GM18499 (cell line): ENCODE measurements at regions not wholly inside any gene's neighbourhood (a gene's known extent, or its start where the extent isn't known, plus 50 kb on each side); places are given as distances from the start of the nearest gene placed in this dataset.
A peak's percentile ranks its signal among the peaks of the same experiment; 100 is the strongest.

Experiments used
- ATAC-seq: cut with Tn5 transposase; IDR thresholded peaks from one replicate; pipeline ENCODE4 v1.9.1; 2021; ENCODE audit warnings: moderate number of reproducible peaks; ENCODE audit not compliant: insufficient read depth, unreplicated experiment

- no peak for ATAC-seq
Observed at GRCh38 chr18:67243799-67244587, 272.5 kb downstream of the DSEL start.

DNA sequence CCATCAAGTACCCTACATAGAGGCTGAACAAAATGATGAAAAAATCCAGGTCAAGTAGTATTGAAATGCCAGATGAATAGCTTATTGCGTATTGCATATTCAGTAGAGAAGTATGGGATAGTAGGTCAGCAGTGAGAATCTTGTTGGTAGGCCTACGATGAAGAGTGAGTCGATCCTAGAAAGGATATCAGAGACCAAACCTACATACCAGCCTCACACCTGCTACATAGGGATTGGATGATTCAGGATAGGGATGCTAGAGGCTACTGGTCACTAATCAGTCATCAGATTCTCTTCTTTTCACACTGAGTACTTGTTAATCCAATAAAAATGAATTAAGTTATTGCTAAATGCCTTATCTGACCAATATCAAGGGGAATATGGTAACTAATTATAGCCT, 274.5 kb downstream of the DSEL start:
- ATAC-seq, result no peak

DNA sequence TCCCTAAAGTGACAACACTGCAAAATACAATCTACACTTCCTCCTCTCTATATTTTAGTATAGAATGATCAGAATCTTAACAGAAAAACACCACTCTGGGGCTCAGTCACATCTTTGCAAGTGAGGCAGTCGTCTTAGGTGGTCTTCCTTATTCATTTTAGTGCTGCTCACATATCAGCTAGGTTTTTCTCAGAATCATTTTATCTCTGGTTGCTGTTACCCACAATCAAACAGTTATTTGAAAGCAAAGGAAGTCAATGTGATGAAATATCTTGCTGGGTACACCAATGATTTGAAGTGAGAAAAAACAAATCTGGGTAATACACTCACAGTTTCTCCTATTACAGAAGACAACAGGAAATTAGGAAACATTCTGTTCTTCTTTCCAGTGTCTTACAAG, 275.2 kb downstream of the DSEL start:
- no peak for ATAC-seq

DNA sequence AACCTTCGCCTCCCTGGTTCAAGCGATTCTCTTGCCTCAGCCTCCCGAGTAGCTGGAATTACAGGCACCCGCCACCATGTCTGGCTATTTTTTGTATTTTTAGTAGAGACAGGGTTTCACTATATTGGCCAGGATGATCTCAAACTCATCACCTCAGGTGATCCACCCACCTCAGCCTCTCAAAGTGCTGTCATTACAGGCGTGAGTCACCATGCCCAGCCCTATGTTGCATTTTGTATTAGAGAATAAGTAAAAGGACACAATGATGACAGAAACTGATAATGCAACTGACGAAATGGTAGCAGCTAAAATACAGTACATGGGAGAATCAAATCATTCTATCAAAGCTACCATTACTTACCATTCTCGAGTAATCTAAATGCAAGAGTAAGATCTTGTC, 276.7 kb downstream of the DSEL start:
- no peak for ATAC-seq

DNA sequence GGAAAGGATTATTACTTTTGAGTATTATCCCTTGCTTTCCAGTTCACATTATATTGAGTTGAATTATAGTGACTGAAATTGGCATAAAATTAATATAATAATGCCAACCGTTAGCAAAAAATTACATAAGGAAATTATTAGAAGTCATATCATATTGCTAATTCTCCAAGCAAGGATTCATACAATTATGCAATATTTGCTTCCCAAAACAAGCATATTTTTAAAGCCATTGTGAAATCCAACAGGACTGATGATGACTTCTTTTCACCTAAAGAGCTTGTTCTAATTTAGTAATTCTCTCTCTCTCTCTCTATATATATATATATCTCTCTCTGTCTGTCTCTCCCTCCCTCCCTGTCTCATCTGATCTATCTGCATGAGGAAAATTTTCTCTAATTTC, 283.5 kb downstream of the DSEL start:
- no peak for ATAC-seq

- no peak for ATAC-seq
Observed at GRCh38 chr18:67232406-67232805, 284.1 kb downstream of the DSEL start.

DNA sequence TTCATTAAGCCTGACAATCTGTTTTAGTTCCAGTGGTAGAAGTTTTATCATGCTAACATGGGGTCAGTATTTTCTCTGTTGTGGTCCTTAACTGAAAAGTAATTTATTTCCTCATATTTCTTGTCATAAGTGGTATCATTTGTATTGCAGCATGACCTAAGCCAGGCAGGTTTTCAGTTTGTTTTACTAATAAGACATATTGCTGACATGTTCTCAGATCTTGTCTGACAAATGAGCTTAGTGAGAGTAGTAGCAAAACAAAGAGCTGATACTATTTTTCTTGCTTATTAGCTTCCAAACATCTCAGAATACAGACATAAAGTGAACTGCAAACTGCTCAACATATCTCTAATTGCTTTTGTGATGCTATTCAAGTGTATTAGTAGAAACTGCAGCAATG, 293.6 kb downstream of the DSEL start:
- no peak for ATAC-seq

- ATAC-seq, result no peak
Observed at GRCh38 chr18:67219821-67220220, 296.7 kb downstream of the DSEL start.

- ATAC-seq, result no peak
Observed at GRCh38 chr18:67218556-67218955, 298.0 kb downstream of the DSEL start.

DNA sequence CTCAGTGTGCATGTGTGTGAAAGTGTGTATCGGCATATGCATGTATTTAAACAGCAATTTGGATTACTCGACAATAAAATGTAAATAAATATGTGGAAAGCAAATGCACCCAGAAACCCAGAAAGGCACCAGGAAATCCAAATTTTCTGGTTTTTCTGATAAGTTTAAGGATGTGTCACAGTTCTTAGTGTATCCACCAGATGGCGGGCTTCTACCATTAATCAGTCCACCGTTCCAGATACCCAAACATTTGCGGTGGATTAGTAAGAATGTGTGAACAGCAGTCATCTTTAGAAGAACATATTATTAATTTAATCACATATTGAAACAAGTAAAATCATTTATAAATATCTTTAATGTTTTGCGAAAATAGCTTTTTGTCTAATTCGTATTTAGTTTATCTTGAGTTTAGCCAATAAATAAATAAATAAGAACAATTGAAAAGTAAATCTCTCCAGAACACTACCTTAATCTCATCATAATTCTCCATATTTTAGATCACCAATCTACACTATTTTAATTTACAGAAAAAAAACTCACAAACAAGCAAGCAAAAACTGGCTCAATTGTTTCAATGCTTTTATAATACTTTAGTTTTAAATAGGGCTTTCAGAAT, 298.9 kb downstream of the DSEL start:
- peak; percentile 89 for ATAC-seq

DNA sequence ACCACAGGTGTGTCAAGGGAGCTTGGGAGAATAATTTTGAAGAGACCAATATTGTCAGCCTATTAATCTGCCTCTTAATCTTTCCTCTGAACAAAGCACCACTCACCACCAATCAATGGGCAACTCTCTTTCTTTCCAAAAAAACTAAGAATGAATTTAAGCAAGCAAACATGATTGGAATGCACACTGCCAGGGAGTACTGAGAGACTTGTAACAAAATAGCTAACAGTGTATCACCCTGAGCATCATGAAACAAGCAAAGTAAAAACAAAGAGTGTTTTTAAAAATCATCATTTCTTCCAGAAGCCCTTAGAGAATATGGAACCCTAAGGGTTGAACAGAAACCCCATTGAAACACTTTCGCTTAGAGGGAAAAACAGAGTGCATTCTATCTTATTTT, 299.7 kb downstream of the DSEL start:
- ATAC-seq, result no peak

- no peak for ATAC-seq
Observed at GRCh38 chr18:67215686-67216085, 300.8 kb downstream of the DSEL start.

- ATAC-seq, result no peak
Observed at GRCh38 chr18:67211646-67212045, 304.9 kb downstream of the DSEL start.

DNA sequence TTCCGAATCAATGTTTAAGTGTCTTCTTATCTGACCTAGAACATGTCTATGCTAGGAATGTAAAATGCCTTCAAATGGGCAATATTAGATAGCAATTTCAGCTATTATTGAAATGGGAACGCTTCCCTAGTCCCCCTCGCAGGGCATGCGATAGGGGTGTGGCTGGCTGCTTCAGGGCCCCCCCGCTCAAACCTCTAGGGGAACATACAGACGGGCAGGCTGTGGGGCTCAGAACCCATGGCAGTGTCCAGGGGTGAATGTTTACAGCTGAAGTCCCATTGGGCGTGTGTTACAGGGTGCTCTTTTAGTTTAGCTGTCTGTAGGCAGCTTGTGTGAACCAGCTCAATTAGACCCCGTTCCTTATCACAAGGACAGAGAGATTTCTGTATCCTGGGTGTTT, 315.9 kb downstream of the DSEL start:
- ATAC-seq, result no peak

DNA sequence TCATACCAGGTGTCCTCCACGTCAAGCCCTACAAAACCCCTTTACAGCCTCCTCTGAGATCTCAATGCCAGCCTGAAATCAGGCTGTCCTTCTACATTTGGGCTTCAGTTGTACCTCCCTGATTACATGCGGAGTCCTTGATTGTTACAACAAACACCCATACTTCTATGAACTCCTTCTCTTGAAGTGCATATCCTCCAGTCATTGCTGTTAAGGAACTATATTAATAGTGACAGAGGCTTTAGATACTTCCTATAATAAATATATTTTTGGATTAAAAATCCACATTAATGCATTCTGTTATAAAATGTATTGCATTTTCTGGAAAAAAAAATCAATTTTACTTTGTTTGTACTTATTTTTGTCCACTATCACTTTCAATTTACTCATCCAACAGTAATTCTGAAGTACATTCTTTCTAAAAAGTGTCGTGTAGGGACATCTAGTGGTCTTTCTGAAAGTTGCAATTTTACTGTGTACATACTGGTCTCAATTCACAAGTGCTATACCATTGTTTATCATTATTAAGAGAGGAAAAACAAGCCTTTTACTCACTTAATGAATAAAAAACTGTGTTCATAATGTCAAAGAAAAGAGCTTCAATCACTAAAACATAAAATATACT, 316.4 kb downstream of the DSEL start:
- ATAC-seq, result peak; percentile 90

DNA sequence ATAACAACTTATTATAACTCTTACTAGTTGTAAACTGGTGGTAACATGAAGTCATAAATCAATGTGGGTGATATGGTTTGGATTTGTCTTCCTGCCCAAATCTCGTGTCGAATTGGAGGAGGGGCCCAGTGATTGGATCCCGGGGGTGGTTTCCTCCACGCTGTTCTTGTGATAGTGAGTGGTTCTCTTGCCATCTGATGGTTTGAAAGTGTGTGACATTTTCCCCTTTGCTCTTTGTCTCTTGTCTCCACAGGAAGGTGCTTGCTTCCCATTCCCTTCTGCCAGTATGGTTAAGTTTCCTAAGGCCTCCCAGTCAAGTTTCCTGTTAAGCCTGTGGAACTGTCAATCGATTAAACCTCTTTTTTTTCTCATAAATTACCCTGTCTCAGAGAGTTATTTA, 321.6 kb downstream of the DSEL start:
- ATAC-seq, result no peak

GRCh38 chr18:67192535-67192934, 324.0 kb downstream of the DSEL start:
- ATAC-seq, result no peak

DNA sequence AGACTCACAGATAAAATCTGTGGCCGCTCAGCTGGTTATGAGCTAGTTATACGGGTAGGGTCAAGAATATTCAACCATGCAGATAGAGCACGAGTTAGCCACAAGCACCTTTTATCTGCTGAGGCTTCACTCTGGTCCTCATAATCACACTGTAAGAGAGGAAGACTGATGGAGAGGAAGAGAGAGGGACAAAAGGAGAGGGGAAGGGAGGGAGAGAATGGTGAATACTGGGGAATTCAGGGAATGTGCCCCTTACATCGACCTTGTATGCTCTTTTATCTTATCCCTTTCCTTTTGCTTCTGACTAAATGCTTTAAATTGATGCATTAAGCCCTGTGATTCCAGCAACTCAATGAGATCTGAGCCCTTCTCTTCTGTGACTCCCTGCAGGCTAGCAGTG, 333.1 kb downstream of the DSEL start:
- no peak for ATAC-seq

- no peak for ATAC-seq
Observed at GRCh38 chr18:67179726-67180125, 336.8 kb downstream of the DSEL start.

- ATAC-seq, result no peak
Observed at GRCh38 chr18:67159662-67160061, 356.9 kb downstream of the DSEL start.

DNA sequence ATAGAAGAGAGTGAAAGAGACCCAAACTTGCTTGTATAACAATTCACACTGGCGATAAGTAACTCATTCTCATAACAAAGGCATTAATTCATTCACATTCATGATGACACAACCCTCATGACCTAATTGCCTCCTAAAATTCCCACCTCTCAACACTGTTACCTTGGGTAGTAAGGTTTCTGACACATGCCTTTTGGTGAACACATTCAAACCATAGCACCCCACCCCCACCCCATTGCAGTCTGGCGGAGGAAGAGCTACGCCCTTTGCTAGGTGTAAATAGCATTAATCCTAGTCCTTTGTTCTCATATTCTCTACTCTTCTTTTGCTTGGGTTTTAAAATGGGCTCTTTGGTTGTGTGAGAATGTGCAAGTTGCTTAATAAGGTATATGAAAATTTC, 361.5 kb downstream of the DSEL start:
- no peak for ATAC-seq

DNA sequence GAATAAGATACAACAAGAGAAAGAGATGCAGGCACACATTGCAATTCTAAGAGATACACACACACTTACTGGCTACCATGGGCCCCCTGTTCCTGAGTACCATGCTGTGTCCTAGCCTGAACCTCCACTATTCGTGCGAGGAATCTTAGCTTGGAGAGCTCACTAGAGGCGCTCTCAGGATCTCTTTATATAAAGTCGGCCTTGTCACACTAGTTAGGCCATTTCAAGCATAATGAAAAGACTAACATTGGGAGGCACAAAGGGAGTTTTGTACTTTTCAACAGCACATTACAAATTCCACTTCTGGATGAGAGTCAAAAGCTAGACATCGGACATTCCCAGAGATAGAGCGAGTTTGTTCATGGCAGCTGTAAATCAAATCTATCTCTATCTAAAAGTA, 365.2 kb downstream of the DSEL start:
- ATAC-seq, result no peak
